ENCODE measurements at regions not wholly inside any gene's neighbourhood (a gene's known extent, or its start where the extent isn't known, plus 50 kb on each side); places are given as distances from the start of the nearest gene placed in this dataset.
"Not testable (repeated sequence)": the region's sequence is repeated elsewhere in the genome, so short reads cannot be mapped to it uniquely, and the experiment has no call there.

DNA sequence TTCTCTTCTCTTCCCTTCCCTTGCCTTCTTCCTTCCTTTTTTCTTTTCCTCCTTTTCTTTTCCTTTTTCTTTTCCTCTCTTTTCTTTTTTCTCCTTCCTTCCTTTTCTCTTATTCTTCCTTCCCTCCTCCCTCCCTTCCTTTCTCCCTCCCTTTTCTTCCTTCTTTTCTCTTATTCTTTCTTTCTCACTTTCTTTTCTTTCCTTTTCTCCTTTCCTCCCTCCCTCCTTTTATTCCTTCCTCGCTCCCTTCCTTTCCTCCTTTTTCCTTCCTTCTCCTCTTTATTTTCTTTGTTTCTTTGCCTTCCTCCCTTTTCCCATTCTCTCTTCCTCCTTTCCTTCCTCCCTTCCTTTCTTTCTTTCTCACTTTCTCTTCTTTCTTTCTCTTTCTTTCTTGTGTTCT lies 146.1 kb downstream of the ZNF92 start:
- DNase-seq = not testable (repeated sequence)

DNA sequence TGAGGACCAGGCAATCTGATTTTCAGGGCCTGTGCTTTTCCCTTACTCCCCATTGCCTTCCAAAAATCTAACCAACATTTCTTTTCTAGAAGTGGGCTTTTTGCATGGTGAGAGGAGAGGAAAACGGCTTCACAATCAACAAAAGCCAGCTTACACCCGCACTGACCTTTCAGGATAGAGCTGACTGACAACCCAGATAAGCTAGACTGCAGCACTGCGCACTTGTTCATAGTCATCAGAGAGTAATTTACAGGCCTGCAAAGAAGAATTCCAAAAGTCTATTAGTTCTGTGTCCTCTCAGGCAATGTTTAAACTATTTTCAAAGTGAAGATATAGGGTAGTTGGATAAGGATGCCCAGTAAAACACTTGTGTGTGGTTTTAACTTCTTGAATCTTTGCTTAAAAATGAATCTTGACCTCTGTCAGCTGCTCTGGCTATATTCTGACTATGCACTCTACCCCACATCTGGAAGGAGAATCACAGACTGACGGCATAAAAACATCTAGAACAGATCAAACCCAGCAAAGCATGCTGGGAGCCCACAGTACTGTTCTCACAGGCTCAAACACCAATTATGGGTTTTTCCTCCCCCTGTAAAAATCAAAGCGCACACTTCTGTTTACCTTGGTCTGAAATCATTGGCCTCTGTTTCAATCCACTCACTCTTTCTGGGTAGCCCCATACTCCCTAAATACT lies 172.0 kb downstream of the ZNF92 start:
- DNase-seq = not testable (repeated sequence)

DNA sequence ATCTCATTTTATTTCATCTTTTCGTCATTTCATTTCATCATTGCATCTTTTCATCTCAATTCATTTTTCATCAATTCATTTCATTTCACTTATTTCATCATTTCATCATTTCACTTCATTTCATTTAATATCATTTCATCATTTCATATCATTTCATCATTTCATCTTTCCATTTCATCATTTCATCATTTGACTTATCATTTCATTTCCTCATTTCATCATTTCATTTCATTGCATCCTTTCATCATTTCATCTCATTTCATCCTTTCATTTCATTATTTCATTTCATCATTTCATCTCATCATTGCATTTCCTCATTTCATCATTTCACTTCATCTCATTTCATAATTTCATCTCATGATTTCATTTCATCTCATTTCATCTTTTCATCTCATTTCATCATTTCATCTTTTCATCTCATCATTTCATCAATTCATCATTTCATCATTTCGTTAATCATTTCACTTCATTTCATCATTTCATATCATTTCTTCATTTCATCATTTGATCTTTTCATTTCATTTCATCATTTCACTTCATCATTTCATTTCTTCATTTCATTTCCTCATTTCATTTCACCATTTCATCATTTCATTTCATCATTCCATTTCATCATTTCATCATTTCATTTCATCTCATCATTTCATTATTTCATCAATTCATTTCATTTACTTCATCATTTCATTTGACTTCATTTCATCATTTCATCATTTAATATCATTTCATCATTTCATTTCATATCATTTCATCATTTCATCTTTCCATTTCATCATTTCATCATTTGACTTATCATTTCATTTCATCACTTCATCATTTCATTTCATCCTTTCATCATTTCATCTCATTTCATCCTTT lies 176.2 kb downstream of the ZNF92 start:
- DNase-seq = not testable (repeated sequence)

DNA sequence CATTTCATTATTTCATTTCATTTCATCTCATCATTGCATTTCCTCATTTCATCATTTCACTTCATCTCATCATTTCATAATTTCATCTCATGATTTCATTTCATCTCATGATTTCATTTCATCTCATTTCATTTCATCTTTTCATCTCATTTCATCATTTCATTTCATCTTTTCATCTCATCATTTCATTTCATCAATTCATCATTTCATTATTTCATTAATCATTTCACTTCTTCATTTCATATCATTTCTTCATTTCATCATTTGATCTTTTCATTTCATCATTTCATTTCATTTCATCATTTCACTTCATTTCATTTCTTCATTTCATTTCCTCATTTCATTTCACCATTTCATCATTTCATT lies 176.8 kb downstream of the ZNF92 start:
- not testable (repeated sequence) for DNase-seq

DNA sequence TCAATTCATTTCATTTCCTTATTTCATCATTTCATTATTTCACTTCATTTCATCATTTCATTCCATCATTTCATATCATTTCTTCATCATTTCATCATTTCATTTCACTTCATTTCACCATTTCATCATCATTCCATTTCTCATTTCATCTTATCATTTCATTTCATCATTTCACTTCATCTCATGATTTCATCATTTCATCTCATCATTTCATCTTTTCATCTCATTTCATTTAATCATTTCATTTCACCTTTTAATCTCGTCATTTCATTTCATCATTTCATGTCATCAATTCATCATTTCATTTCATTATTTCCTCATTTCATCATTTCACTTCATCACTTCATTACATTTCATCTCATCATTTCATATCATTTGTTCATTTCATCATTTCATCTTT lies 177.4 kb downstream of the ZNF92 start:
- not testable (repeated sequence) for DNase-seq

DNA sequence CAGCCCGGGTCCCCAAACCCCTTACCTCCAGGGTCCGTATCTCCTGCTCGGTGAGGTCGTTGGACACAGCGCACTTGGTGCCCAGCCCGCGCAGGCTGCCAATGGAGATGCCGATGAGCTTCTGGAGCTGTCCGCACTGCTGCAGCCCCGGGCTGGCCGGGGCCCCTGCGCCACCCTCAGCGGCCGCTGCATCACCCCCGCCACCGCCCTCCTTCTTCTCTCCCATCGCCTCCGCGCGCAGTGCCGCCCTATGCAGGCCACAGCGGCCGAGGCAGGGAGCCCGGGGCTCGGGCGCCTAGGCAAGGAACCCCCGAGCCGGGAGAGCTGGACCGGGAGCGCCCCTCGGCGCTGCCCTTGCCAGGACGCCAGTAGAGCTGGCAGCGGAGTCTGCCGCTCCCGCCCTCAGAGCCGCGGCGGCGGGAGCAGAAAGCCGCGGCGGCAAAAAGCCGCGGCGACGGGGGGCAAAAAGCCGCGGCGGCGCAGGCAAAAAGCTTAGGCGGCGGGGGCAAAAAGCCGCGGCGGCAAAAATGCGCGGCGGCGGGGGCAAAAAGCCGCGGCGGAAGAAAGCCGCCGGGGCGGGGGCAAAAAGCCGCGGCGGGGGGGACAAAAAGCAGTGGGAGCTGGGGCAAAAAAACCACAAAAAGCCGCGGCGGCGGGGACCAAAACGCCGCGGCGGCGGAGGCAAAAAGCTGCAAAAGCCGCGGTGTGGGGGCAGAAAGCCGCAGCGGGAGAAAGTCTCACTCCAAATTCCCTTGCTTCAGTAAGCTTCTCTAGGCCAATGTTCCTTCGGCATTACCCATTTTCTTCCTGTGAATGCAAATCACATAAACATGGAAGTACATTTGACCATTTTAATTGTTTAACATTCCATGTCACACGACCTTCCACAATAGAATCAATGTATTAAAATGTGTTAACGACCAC lies 181.2 kb downstream of the ZNF92 start:
- not testable (repeated sequence) for DNase-seq

DNA sequence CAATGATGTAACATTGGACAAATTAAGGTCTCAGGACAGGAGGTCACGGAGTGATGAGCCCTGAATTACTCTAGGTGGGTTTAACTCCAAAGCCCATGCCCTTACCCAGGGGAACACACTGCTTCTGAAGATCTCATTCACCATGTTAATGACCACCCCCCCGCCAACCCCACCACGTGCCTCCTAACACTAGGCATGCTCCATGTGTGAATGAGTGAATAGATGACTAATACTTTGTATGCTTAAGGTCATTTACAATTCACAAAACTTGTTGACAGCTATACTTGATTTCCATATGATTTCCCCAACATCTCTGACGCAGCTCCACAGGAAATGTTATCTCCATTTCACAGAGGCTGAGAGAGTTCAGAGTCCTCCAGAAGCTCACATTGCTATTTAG lies 184.9 kb downstream of the ZNF92 start:
- not testable (repeated sequence) for DNase-seq

DNA sequence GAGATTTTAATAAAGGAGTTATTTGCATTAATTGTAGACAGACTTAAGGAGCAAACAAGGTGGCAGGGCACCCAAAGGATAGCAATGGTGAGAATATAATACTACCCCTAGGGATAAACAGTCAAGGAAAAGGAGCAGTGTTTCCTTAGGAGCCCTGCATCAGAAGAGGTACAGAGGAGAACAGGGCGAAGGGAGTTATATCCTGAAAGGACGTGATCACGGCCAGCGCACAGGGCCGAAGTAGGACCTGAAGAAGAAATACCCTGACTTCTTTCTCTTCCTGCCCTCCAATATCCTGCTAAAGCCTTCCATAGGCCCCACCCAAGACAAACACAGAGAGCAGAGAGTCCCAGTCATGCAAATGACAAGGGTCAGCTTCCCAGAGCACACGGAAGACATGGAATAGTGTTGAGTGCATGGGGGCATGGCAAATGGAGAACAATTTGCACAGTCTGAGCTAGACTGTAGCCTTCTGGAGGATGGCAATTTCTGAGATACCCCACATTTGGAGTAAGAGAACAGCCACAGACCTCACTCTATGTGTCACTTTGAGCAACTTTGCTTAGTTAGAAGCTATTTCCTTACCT lies 188.2 kb downstream of the ZNF92 start:
- not testable (repeated sequence) for DNase-seq

DNA sequence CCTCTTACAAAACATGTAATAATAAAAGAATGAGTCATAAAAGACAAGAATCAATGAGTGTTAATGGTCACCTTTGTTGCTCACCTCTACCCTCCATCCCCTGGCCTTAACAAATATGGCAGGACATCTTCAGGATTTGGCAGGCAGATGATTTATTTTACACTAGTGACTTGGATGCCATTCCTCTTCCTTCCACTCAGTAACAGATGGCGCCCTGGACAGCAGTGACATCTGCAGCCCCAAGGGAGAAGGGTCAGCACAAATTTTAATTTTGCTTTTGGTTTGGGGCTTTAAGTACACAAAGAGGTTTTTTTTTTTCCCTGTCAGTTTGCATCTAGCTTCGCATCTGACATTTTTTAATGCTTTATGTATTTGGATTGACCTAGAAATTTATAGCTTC lies 188.9 kb downstream of the ZNF92 start:
- not testable (repeated sequence) for DNase-seq

DNA sequence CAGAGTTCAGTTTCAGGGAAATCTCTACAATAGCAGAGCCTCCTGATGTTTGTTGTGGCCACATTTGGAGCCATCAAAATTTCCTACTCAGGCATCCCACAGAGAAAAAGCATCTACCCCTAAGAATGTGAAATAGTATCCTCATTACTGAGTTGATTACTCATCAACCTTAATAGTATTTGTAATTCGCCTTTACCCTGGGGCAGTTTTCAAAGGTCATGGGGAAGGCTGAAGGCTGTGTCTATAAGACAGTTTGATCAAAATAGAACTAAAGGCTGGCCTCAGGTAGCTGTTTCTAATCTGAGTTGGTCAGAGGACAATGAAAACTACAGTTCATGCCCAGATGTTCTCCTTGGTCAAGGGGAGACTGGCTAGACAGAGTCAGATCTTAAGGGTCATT lies 189.7 kb downstream of the ZNF92 start:
- DNase-seq = not testable (repeated sequence)

DNA sequence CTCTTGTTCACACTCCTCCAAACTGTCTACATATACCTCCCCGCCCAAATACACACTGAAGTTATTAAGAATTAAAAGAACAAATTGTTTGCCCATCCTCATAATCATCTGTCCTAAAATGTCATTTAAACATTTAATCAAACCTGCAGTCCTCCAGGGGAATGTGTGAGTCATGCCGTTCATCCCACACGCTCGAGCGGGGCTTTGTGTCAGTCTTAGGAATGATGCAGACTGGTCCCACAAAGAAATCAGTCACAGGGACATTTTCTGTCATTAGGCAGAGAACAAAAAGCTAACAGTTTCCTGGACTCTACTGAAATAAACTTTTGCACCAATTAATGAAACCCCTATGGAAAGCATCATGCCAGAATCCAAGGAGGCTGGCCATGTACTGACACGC lies 194.6 kb downstream of the ZNF92 start:
- DNase-seq = not testable (repeated sequence)

DNA sequence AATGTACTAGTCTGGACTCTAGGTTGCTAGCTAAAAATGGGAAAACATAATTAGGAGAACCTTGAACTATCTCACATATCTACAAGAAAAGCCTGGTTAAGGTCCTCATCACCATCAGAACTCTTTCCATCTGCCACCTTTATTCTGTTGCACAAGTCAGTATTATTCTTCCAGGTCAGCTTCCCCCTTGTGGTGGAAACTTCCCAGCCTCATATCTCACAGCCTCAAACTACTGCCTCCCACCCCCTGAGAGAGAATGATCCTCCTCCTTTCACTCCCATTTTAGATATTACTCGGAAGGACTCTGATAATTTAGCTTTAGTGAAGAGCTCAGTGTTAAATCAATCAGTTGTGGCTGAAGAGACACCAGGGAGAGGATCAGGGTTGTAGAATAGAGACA lies 197.3 kb downstream of the ZNF92 start:
- not testable (repeated sequence) for DNase-seq

DNA sequence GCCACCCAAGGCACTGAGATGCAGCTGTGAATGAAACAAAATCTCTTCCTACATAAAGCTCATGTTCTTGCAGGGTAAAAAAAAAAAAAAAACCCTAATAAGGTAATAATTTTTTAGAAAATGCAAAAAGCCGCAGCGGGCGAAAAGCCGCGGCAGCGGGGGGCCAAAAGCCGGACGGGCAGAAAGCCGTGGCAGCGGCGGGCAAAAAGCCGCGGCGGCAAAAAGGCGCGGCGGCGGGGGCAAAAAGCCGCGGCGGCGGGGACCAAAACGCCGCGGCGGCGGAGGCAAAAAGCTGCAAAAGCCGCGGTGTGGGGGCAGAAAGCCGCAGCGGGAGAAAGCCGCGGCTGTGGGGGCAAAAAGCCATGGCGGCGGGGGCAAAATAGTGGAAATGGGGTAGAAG lies 198.9 kb downstream of the ZNF92 start:
- DNase-seq = peak in 1 of 2 experiments; percentile 0

DNA sequence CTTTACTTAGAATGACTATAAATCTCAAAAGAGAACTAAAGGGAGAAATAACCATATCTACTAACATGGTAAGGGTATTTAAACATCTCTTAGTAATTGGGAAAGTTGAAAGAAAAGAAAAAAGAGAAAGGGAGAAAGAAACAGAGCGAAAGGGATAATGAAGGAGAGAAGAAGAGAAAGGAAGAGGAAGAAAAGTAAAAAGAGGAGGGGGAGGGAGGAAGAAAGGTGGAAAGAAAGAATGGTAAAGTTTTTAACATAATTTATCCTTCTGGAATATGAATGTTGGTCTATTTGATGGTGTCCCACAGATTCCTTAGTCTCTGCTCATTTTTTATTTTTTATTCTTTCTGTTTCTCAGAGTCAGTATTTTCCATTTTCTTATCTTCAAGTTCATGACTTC lies 202.7 kb downstream of the ZNF92 start:
- not testable (repeated sequence) for DNase-seq

DNA sequence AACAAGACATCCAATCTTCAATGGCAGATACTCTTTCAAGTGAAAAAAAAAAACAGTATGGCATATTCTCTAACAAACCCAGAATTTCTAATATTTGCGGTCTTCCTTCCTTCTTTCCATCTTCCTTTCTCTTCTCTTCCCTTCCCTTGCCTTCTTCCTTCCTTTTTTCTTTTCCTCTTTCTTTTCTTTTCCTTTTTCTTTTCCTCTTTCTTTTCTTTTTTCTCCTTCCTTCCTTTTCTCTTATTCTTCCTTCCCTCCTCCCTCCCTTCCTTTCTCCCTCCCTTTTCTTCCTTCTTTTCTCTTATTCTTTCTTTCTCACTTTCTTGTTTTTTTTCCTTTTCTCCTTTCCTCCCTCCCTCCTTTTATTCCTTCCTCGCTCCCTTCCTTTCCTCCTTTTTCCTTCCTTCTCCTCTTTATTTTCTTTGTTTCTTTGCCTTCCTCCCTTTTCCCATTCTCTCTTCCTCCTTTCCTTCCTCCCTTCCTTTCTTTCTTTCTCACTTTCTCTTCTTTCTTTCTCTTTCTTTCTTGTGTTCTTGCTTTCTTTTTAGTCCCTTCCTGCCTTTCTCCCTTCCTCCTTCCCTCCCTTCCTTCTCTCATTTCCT lies 209.0 kb downstream of the ZNF92 start:
- DNase-seq = not testable (repeated sequence)

DNA sequence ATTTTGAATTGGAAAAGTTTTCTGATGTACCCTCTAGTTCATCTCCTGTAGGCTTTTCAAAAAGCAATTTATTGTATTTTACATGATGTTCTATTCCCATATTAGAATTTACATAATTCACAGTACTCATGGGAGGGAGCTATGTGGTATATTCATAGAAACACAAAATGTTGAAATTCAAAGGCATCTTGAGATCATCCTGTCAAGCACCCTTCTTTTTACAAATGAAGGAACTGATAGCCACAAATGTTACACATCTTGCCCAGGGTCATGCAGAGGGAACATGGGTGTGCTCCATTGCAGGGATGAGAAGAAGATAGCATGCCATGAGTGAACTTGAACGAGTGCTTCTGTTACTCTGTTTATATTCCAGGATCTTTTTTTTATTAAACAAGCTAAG lies 228.8 kb downstream of the ZNF92 start:
- not testable (repeated sequence) for DNase-seq

DNA sequence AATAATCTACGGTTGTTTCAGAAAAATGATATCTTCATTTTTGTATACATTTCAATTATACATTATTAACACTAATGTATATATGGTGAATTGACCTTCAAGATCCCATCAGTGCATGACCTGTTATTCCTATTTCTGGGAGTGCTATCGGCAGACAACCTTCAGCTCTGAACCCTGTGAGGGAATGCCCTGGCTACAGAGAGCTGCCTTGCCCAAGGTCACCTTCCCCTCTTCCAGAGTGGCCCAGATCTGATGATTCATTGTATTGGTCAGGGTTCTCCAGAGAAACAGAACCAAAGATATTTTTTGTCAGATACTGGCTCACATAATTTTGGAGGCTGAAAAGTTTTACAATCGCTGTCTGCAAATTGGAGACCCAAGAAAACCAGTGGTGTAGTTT lies 235.5 kb downstream of the ZNF92 start:
- no peak for DNase-seq

DNA sequence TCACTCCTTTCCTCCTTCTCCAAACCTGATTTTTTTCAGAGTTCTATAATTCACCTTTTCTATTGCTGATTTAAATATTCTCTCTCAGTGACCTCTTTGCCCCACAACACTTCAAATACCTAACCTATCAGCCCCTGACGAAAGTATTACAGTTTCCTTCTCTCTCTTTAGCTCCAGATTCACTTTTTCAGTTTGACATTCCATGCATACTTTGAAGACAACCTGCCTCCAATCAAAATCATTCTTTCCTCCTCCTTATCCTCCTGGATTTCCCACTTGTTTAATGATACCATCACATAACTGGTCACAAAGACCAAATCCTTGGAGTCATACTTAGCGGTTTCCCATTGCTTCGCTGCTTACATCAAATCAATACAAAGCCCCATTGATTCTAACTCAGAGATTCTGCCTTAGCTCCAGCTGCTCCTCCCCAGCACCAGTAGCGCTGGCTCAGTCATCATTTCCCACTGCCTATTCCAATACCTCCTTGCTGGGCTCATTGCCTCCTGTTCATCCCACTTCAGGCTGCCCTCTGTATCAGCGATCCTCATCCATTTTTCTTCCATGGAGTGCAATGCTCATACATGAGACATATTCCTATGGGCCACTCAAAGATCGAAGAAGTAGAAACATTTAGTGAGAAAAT lies 240.1 kb downstream of the ZNF92 start:
- DNase-seq = not testable (repeated sequence)

DNA sequence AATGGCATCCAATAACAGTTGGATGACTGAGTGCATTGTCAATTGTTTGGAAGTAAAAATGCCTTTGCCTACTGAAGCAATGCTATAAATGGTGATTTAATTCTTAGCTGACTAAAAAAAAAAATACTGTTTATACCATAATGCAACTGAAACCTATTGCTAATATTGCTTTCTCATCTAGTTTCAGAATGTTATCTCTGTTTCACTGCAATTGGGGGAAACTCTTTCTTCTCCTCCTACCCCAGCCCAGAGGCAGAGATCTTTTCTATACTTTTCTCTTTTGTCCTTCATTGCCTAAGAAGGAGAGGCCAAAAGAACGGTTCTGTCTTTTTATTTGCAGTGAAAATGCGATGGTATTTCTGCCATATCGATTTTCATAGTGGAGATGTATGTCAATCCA lies 242.5 kb downstream of the ZNF92 start:
- DNase-seq = not testable (repeated sequence)

DNA sequence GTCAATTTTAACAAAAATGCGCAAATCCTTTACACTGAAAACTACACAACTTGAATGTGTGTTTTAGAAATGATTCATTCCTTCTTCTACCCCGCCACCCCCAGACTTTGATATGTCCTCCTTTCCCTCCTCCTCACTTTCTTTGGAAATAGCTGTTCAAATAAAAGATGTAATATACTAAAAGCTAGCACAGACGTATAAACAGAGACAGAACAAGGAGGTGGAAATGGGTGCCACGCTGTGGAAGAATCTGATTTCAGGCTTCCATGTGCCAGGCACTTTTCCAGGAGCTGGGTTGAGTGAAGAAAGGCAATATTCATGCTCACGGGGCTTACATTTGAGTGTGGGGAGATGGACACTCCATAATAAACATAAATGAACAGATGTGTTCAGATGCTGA lies 246.6 kb downstream of the ZNF92 start:
- not testable (repeated sequence) for DNase-seq

DNA sequence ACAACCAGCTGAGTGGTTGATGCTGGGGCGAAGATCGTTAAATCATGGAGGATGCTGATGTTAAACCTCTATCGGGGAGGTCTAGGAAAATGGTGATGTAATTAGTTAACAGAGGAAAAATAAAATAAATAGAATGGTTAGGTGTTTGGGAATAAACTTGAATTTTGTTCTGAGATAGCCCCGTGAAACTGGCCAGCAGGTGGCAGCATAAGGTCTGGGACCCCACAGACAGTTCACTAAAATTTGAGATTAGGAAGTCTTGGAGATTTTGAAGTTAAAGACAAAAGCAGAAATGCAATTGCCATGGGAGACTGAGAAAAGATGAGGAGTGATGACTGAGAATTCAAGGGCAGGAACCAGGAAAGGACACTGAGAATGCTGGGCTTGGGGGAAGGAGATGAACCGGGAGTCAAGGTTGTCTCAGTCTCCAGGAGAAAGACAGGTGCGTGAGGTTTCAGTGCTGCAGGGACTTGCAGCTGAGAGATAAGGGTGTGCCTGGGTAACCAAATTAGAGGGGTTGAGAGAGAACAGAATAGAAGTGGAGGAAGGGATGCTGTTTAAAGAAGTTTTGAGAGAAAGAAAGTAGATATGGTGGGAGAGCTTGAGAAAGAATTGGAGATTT lies 248.0 kb downstream of the ZNF92 start:
- DNase-seq = peak in 1 of 2 experiments; percentile 28

Data from stimulated activated CD4-positive, alpha-beta T cell treated with anti-CD3 and anti-CD28 coated beads, Interleukin-4, amount 100 ng/mL, for 4 hours (primary cell).